HUES48 (cell line): ENCODE measurements at regions not wholly inside any gene's neighbourhood (a gene's known extent, or its start where the extent isn't known, plus 50 kb on each side); places are given as distances from the start of the nearest gene placed in this dataset.

Experiments
- H3K27ac ChIP-seq: one replicate; pipeline ENCODE4 v1.7.0; 2013; ENCODE audit warnings: low read depth, low read length, inconsistent platforms
- H3K27me3 ChIP-seq: 2 replicates; pipeline ENCODE4 v1.6.1; 2013; ENCODE audit warnings: mild to moderate bottlenecking, low read length; ENCODE audit not compliant: control insufficient read depth, insufficient read depth
- H3K36me3 ChIP-seq: 2 replicates; pipeline ENCODE4 v1.6.1; 2013; ENCODE audit warnings: low read length; ENCODE audit not compliant: control insufficient read depth, insufficient read depth
- H3K4me1 ChIP-seq: 2 replicates; pipeline ENCODE4 v1.6.1; 2013; ENCODE audit warnings: mild to moderate bottlenecking, low read length; ENCODE audit not compliant: control insufficient read depth, insufficient read depth
- H3K4me3 ChIP-seq: 2 replicates; pipeline ENCODE4 v1.5.1; 2013; ENCODE audit warnings: mild to moderate bottlenecking, low read depth, low read length
- H3K9ac ChIP-seq: 2 replicates; pipeline ENCODE4 v1.6.1; 2013; ENCODE audit warnings: mild to moderate bottlenecking, low read depth, low read length, moderate library complexity
- H3K9me3 ChIP-seq: 2 replicates; pipeline ENCODE4 v1.6.1; 2013; ENCODE audit warnings: low read length; ENCODE audit not compliant: control insufficient read depth, insufficient read depth

GRCh38 chr11:95688501-95689222, 100.9 kb downstream of the FAM76B start:
- no peak overlapping the region for H3K27ac ChIP-seq
- no peak overlapping the region for H3K9ac ChIP-seq
- no peak overlapping the region for H3K4me3 ChIP-seq
- no peaks in the 10 kb centered on the region for H3K4me1 ChIP-seq
- no peaks in the 10 kb centered on the region for H3K9me3 ChIP-seq
- no peaks in the 10 kb centered on the region for H3K36me3 ChIP-seq
- H3K27me3 ChIP-seq = no peaks in the 10 kb centered on the region

DNA sequence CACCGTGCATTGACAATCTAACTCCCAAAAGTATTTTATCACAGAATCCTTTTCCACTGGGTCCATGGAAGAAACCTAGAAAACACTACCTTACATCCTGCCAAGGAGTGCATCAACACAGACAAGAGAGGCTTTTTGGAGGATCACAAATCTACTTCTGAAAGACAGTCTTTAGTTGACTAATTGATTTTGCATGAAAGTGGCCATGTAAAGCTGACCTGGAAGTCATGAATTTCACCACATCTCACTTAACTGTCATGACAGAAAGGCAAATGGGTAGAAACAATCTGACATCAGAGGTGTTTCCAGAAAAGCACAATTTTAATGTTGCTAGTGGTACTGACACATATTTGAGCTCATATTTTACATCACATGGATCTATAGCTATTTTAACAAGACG, 101.6 kb downstream of the FAM76B start:
- no peaks in the 10 kb centered on the region for H3K36me3 ChIP-seq
- no peak overlapping the region for H3K4me3 ChIP-seq
- H3K27ac ChIP-seq = no peak overlapping the region
- H3K9ac ChIP-seq = no peak overlapping the region
- H3K27me3 ChIP-seq = no peaks in the 10 kb centered on the region
- no peaks in the 10 kb centered on the region for H3K9me3 ChIP-seq
- H3K4me1 ChIP-seq = no peaks in the 10 kb centered on the region

DNA sequence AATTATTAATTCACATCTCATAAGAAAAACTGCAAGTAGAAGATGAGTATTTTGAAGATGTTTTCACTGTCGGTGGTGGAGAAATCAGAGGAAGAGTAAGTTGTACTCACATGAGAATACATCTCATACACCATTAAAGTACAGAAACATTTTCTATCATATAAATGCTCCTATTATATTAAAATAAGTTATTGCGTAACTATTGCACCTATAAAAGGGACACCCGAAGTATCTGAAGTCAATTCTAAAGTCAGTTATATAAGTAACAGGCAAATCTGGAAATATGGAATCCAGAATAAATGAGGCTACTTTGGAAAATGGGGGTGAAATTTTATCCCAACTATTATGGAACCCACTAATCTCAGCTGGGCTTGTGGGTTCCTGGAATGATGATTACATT, 103.3 kb downstream of the FAM76B start:
- H3K4me1 ChIP-seq = no peaks in the 10 kb centered on the region
- H3K27me3 ChIP-seq = no peaks in the 10 kb centered on the region
- H3K27ac ChIP-seq = no peak overlapping the region
- H3K9me3 ChIP-seq = no peaks in the 10 kb centered on the region
- no peaks in the 10 kb centered on the region for H3K36me3 ChIP-seq
- H3K9ac ChIP-seq = no peak overlapping the region
- H3K4me3 ChIP-seq = no peak overlapping the region

GRCh38 chr11:95684701-95685100, 104.9 kb downstream of the FAM76B start:
- no peak overlapping the region for H3K4me3 ChIP-seq

DNA sequence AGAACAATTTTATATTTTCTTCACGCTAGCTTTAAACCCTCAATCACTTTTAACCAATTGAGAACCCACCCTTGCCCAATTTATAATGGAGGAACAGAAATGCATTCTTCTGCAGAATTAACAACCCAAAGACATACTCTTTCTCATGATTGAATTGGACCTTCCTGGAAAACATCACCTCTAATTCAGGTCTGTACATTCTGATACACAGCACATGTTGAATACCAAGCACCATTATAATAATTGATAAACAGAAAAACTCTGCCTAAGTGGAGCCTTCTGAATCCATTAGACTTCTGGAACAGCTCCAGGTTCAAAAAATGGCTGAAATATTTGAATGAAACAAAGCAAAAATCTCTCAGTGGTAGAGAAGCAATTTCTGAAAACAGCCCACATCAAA, 105.4 kb downstream of the FAM76B start:
- Histone ChIP-seq H3K36me3 (no peaks in the 10 kb centered on the region), H3K4me3 (no peak overlapping the region), H3K4me1 (peaks cover 8% of the 10 kb centered on the region), H3K9me3 (no peaks in the 10 kb centered on the region), H3K9ac (no peak overlapping the region), H3K27me3 (no peaks in the 10 kb centered on the region), H3K27ac (no peak overlapping the region)

More at GRCh38 chr11:95684701-95685100, 104.9 kb downstream of the FAM76B start:
- Histone ChIP-seq H3K9me3 (no peaks in the 10 kb centered on the region), H3K9ac (no peak overlapping the region), H3K27me3 (no peaks in the 10 kb centered on the region), H3K36me3 (no peaks in the 10 kb centered on the region), H3K27ac (no peak overlapping the region), H3K4me1 (peaks cover 8% of the 10 kb centered on the region)

- H3K9me3 ChIP-seq = no peaks in the 10 kb centered on the region
- H3K4me3 ChIP-seq = no peak overlapping the region
- H3K27ac ChIP-seq = no peak overlapping the region
- no peaks in the 10 kb centered on the region for H3K36me3 ChIP-seq
- no peak overlapping the region for H3K9ac ChIP-seq
- H3K27me3 ChIP-seq = no peaks in the 10 kb centered on the region
- peaks cover 8% of the 10 kb centered on the region for H3K4me1 ChIP-seq
Measured at GRCh38 chr11:95682552-95682951, 107.0 kb downstream of the FAM76B start.

GRCh38 chr11:95680169-95680929, 109.2 kb downstream of the FAM76B start:
- no peak overlapping the region for H3K4me3 ChIP-seq
- H3K36me3 ChIP-seq = no peaks in the 10 kb centered on the region
- H3K4me1 ChIP-seq = peaks cover 12% of the 10 kb centered on the region
- no peaks in the 10 kb centered on the region for H3K27me3 ChIP-seq
- no peak overlapping the region for H3K27ac ChIP-seq
- H3K9me3 ChIP-seq = no peaks in the 10 kb centered on the region
- no peak overlapping the region for H3K9ac ChIP-seq

GRCh38 chr11:95678988-95679387, 110.6 kb downstream of the FAM76B start:
- no peak overlapping the region for H3K9ac ChIP-seq
- peaks cover 14% of the 10 kb centered on the region for H3K4me1 ChIP-seq
- H3K9me3 ChIP-seq = no peaks in the 10 kb centered on the region
- no peak overlapping the region for H3K27ac ChIP-seq
- no peak overlapping the region for H3K4me3 ChIP-seq
- H3K27me3 ChIP-seq = no peaks in the 10 kb centered on the region
- no peaks in the 10 kb centered on the region for H3K36me3 ChIP-seq

DNA sequence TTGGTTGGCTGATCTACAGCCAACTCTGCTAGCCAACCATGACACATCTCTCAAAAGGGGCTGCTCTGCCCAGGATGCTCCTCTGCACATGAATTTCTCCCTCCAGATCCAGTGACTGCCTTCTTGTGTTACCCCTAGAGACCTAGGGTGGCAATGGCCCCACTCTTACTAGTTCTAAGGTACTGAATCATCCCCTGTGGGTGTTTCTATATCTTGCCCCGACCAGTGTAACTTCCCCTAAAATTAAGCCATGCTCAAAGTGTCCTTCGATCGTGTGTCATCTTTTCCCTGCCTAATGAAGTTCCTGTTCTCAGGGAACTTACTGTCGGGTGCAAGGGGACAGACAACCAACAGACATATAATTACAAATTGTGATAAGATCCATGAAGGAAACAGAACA, 113.3 kb downstream of the FAM76B start:
- H3K36me3 ChIP-seq = no peaks in the 10 kb centered on the region
- no peaks in the 10 kb centered on the region for H3K9me3 ChIP-seq
- no peaks in the 10 kb centered on the region for H3K27me3 ChIP-seq
- H3K4me3 ChIP-seq = no peak overlapping the region
- no peak overlapping the region for H3K9ac ChIP-seq
- peaks cover 14% of the 10 kb centered on the region for H3K4me1 ChIP-seq
- no peak overlapping the region for H3K27ac ChIP-seq

DNA sequence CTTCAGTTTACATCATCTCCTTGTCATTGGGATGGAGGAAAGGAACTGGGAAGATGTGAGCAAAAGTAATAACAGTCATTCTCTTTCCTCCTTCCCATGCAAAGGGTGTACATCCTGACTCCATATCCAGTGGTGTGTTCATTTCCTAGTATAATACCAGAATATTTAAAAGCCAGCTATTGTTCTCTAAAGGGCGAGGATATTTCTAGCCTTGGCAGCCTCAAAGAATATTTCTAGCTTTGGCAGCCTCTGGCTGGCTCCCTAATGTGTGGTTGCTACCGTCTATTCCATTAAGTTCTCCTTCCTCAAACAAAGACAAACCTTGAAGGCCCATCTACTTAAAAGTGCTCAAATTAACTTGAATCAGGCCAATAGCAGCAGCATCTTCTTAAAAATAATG, 114.0 kb downstream of the FAM76B start:
- Histone ChIP-seq H3K9me3 (no peaks in the 10 kb centered on the region), H3K4me1 (peaks cover 12% of the 10 kb centered on the region), H3K27ac (no peak overlapping the region), H3K9ac (no peak overlapping the region), H3K27me3 (no peaks in the 10 kb centered on the region), H3K36me3 (no peaks in the 10 kb centered on the region), H3K4me3 (no peak overlapping the region)

- Histone ChIP-seq H3K4me1 (peaks cover 5% of the 10 kb centered on the region), H3K4me3 (no peak overlapping the region), H3K36me3 (no peaks in the 10 kb centered on the region), H3K9ac (no peak overlapping the region), H3K9me3 (no peaks in the 10 kb centered on the region), H3K27ac (no peak overlapping the region), H3K27me3 (no peaks in the 10 kb centered on the region)
Measured at GRCh38 chr11:95674657-95675358, 114.8 kb downstream of the FAM76B start.
